Activated T-helper 2 cell treated with anti-CD3 and anti-CD28 coated beads, Interferon-gamma antibody, Interleukin-2, Interleukin-4, amounts not matched to agents 10 μg/mL and 5 μg/mL and 100 μg/mL, durations not matched to agents 14 hours and 24 hours and 36 hours (primary cell): ENCODE measurements at regions not wholly inside any gene's neighbourhood (a gene's known extent, or its start where the extent isn't known, plus 50 kb on each side); places are given as distances from the start of the nearest gene placed in this dataset.

ENCODE experiments used
- DNase-seq: peaks from one replicate; pipeline ENCODE4 v3.0.0; 2021; ENCODE audit warnings: low spot score
- H3K27ac Mint-ChIP-seq: one replicate; pipeline ENCODE4 v1.8.0; 2021; ENCODE audit warnings: mixed read lengths
- H3K27me3 Mint-ChIP-seq: one replicate; pipeline ENCODE4 v1.8.0; 2021; ENCODE audit warnings: low read depth, mixed read lengths
- H3K36me3 Mint-ChIP-seq: one replicate; pipeline ENCODE4 v1.8.0; 2021; ENCODE audit warnings: low read depth, mixed read lengths
- H3K4me1 Mint-ChIP-seq: one replicate; pipeline ENCODE4 v1.8.0; 2021; ENCODE audit warnings: low read depth, mixed read lengths
- H3K4me3 Mint-ChIP-seq: one replicate; pipeline ENCODE4 v1.8.0; 2021; ENCODE audit warnings: low read depth, mild to moderate bottlenecking, moderate library complexity, mixed read lengths
- H3K9me3 Mint-ChIP-seq: one replicate; pipeline ENCODE4 v1.8.0; 2021; ENCODE audit warnings: mixed read lengths
- intact Hi-C: fragments of 100-400 bp; cut with micrococcal nuclease; formaldehyde crosslinking; loops from one replicate; pipeline ENCODE4 v1.15.1; 2023

DNA sequence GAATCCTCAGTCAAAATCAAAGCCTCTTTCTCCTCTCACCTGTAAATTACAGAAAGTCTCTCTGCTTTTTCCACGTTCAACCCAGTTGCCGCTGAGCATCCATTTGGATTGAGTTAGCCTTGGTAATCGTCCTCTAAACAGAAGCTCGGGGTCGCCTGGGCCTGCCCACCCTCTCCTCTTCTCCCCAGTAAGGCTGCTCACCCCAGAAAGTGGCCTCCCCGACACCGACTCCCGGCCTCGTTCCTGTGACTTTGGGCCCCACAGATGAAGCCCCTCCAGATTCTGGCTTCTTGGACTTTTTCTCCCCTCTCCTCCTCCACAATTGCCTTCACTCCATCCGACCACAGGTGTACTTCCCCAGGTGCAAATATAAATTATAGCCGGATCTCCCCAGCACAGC lies 1500.0 kb downstream of the BRD1 start:
- Mint-ChIP-seq H3K27me3 (no peaks in the 10 kb centered on the region), H3K9me3 (peaks cover 24% of the 10 kb centered on the region)
- no peak for DNase-seq

GRCh38 chr22:48323746-48324145 lies 1503.9 kb downstream of the BRD1 start:
- Mint-ChIP-seq H3K27me3 (no peaks in the 10 kb centered on the region), H3K27ac (no peak overlapping the region), H3K9me3 (peaks cover 10% of the 10 kb centered on the region), H3K4me1 (no peaks in the 10 kb centered on the region), H3K36me3 (no peaks in the 10 kb centered on the region), H3K4me3 (no peak overlapping the region)
- intact Hi-C loops: no loop called here
- DNase-seq: no peak

More for the DNA sequence above, 1500.0 kb downstream of the BRD1 start:
- no peaks in the 10 kb centered on the region for H3K36me3 Mint-ChIP-seq
- H3K27ac Mint-ChIP-seq: no peak overlapping the region
- intact Hi-C loops: no loop called here
- no peaks in the 10 kb centered on the region for H3K4me1 Mint-ChIP-seq
- H3K4me3 Mint-ChIP-seq: no peak overlapping the region

DNA sequence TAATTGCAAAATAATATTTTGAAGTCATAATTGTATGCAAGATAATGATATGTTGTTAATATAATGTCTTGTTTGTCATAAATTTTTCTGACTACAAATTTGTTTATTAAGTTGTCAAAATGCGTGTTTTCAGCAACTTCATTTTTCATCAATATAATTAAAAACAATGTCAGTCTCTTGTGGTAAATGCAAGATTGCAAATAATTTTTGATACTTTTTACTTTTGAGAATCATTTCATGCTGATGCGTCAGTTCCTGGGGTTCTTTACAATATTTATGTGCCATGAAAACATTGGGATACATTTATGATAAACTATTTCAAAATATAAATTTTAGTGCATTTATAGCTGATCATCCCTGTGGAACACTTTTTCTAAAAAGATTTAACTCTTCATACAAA lies 1504.8 kb downstream of the BRD1 start:
- no peaks in the 10 kb centered on the region for H3K27me3 Mint-ChIP-seq
- intact Hi-C loops: no loop called here
- H3K4me1 Mint-ChIP-seq: no peaks in the 10 kb centered on the region
- H3K27ac Mint-ChIP-seq: no peak overlapping the region
- DNase-seq: no peak
- no peak overlapping the region for H3K4me3 Mint-ChIP-seq
- H3K36me3 Mint-ChIP-seq: no peaks in the 10 kb centered on the region
- H3K9me3 Mint-ChIP-seq: peaks cover 6% of the 10 kb centered on the region

GRCh38 chr22:48321986-48322545 lies 1505.6 kb downstream of the BRD1 start:
- DNase-seq: no peak
- no peak overlapping the region for H3K27ac Mint-ChIP-seq
- H3K4me3 Mint-ChIP-seq: no peak overlapping the region
- no peaks in the 10 kb centered on the region for H3K27me3 Mint-ChIP-seq
- no peaks in the 10 kb centered on the region for H3K36me3 Mint-ChIP-seq
- H3K9me3 Mint-ChIP-seq: peaks cover 6% of the 10 kb centered on the region
- intact Hi-C loops: no loop called here
- no peaks in the 10 kb centered on the region for H3K4me1 Mint-ChIP-seq

- intact Hi-C loops: no loop called here
- no peak overlapping the region for H3K27ac Mint-ChIP-seq
Measured at GRCh38 chr22:48320683-48321451, 1506.8 kb downstream of the BRD1 start.

DNA sequence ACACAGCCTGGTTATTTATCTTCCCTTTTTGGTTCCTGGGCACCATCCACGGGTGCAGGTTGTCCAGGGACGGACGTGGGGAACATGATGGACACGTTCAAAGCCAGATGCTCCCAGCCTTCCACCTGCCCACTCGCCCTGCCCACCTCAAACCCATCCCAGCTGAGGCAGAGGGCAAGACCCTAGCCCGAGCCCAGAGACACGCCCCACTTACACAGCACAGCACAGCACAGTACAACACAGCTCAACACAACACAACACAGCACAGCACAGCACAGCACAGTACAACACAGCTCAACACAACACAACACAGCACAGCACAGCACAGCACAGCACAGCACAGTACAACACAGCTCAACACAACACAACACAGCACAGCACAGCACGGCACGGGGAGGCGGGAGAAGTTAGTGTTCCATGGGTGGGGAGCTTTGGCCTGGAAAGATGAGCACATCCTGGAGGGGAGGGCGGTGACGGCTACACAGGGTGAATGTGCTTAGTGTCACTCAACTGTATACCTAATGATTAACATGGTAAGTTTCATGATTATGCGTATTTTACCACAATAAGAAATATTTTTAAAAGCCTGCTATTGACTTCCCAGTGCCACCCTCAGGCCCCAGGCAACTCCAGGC lies 1507.5 kb downstream of the BRD1 start:
- H3K27me3 Mint-ChIP-seq: no peaks in the 10 kb centered on the region
- H3K4me1 Mint-ChIP-seq: no peaks in the 10 kb centered on the region
- no peak for DNase-seq
- no peak overlapping the region for H3K27ac Mint-ChIP-seq
- peaks cover under 1% of the 10 kb centered on the region for H3K9me3 Mint-ChIP-seq
- H3K36me3 Mint-ChIP-seq: no peaks in the 10 kb centered on the region
- H3K4me3 Mint-ChIP-seq: no peak overlapping the region
- intact Hi-C loops: no loop called here

More at GRCh38 chr22:48320683-48321451, 1506.8 kb downstream of the BRD1 start:
- H3K4me3 Mint-ChIP-seq: no peak overlapping the region
- H3K9me3 Mint-ChIP-seq: peaks cover 6% of the 10 kb centered on the region
- no peaks in the 10 kb centered on the region for H3K27me3 Mint-ChIP-seq
- no peak for DNase-seq
- H3K36me3 Mint-ChIP-seq: no peaks in the 10 kb centered on the region
- no peaks in the 10 kb centered on the region for H3K4me1 Mint-ChIP-seq

- no peak overlapping the region for H3K27ac Mint-ChIP-seq
- no peaks in the 10 kb centered on the region for H3K4me1 Mint-ChIP-seq
- intact Hi-C loops: no loop called here
- no peaks in the 10 kb centered on the region for H3K9me3 Mint-ChIP-seq
- H3K4me3 Mint-ChIP-seq: no peak overlapping the region
- H3K36me3 Mint-ChIP-seq: no peaks in the 10 kb centered on the region
- H3K27me3 Mint-ChIP-seq: no peaks in the 10 kb centered on the region
- DNase-seq: no peak
Measured at GRCh38 chr22:48319321-48320047, 1508.2 kb downstream of the BRD1 start.

GRCh38 chr22:48318575-48319320 lies 1508.9 kb downstream of the BRD1 start:
- H3K27me3 Mint-ChIP-seq: no peaks in the 10 kb centered on the region
- H3K36me3 Mint-ChIP-seq: no peaks in the 10 kb centered on the region
- intact Hi-C loops: no loop called here
- H3K27ac Mint-ChIP-seq: no peak overlapping the region
- DNase-seq: no peak
- no peak overlapping the region for H3K4me3 Mint-ChIP-seq
- no peaks in the 10 kb centered on the region for H3K9me3 Mint-ChIP-seq
- H3K4me1 Mint-ChIP-seq: no peaks in the 10 kb centered on the region

DNA sequence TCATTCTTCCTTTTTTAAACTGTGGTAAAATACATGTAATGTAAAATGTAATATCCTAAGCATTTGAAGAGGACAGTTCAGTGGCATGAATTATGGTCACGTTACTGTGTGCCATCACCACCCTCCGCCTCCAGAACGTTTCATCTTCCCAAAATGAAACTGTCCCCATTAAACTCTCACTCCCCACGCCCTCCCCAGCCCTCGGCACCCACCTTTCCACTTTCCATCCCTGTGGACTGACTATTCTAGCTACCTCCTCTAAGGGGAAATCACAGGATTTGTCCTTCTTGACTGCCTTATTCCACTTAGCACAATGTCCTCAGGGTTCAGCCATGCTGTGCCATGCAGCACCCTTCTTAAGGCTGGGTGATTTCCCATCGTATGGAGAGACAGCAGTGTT lies 1509.5 kb downstream of the BRD1 start:
- intact Hi-C loops: no loop called here
- DNase-seq: no peak
- no peaks in the 10 kb centered on the region for H3K36me3 Mint-ChIP-seq
- no peaks in the 10 kb centered on the region for H3K27me3 Mint-ChIP-seq
- H3K9me3 Mint-ChIP-seq: no peaks in the 10 kb centered on the region
- no peaks in the 10 kb centered on the region for H3K4me1 Mint-ChIP-seq
- H3K27ac Mint-ChIP-seq: no peak overlapping the region
- no peak overlapping the region for H3K4me3 Mint-ChIP-seq

DNA sequence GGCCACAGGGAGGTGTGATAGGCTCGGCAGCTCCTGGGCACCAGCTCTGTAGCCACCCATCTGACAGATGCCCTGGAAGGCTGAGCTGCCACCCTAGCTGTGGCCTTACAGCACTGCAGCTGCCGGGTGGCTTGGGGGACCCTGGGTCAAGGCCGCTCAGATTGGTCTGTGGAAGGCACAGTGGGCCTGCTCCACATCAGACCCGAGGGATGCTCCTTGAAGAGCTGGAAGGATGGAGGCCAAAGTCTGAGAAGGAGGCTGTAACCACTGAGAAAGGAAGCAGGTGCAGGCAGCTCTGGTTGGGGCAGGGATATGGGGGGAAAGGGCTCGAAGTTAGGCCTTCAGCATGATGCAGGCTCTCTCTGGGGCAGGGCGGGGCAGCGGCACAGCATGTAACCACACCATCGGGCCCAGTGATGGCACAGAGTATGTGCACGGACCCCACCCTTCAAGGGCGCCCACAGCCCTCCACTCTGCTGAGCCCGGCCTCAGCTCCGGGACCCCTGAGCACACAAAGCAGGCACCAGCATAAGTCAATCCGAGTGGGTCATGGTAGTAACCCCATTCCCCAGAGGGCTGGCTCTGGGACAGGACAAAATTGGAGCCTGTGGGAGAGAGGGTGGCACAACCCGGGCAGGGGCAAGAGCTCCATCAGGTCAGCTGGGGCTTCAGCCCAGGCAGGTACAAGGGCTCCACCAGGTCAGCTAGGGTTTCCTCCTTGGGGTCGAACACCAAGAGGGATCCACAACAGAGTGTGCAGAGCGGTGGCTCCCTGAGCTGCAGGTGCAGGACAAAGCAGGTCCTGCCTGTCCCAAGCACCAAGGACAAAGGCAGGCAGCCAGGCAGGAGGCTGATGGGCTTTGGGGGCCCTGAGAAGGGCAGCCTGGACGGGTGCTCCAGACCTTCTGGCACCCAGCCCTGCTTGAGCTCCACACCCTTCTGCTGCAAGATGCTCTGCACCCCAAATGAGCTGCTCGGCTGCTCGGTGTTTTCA lies 1511.1 kb downstream of the BRD1 start:
- no peaks in the 10 kb centered on the region for H3K4me1 Mint-ChIP-seq
- no peak overlapping the region for H3K4me3 Mint-ChIP-seq
- no peak overlapping the region for H3K27ac Mint-ChIP-seq
- peaks cover 7% of the 10 kb centered on the region for H3K9me3 Mint-ChIP-seq
- intact Hi-C loops: no loop called here
- no peak for DNase-seq
- no peaks in the 10 kb centered on the region for H3K36me3 Mint-ChIP-seq
- H3K27me3 Mint-ChIP-seq: no peaks in the 10 kb centered on the region

GRCh38 chr22:48315439-48316256 lies 1512.0 kb downstream of the BRD1 start:
- H3K27me3 Mint-ChIP-seq: no peaks in the 10 kb centered on the region
- no peaks in the 10 kb centered on the region for H3K36me3 Mint-ChIP-seq
- H3K27ac Mint-ChIP-seq: no peak overlapping the region
- no peak overlapping the region for H3K4me3 Mint-ChIP-seq
- H3K9me3 Mint-ChIP-seq: peaks cover 12% of the 10 kb centered on the region
- DNase-seq: no peak
- H3K4me1 Mint-ChIP-seq: no peaks in the 10 kb centered on the region
- intact Hi-C loops: no loop called here
